DND-41 (cell line): ENCODE measurements at regions not wholly inside any gene's neighbourhood (a gene's known extent, or its start where the extent isn't known, plus 50 kb on each side); places are given as distances from the start of the nearest gene placed in this dataset.

ENCODE experiments used
- ATAC-seq: fragments of 200-7000 bp; cut with Tn5 transposase; 3 replicates; pipeline ENCODE4 v1.9.1; 2021; ENCODE audit warnings: low read depth; ENCODE audit not compliant: insufficient read depth
- DNase-seq: peaks from one replicate; pipeline ENCODE4 v3.0.0-alpha.2; 2020
- H2AFZ ChIP-seq: 2 replicates; pipeline ENCODE4 v1.6.0; 2012; ENCODE audit warnings: low read depth, low read length
- H3K27ac ChIP-seq: 2 replicates; pipeline ENCODE4 v1.5.1; 2012; ENCODE audit warnings: low read length, inconsistent platforms
- H3K27me3 ChIP-seq: fragments of 200-600 bp; sonication (generic); 2 replicates; pipeline ENCODE4 v1.6.0; 2012; ENCODE audit warnings: low read length, mild to moderate bottlenecking, inconsistent platforms; ENCODE audit not compliant: insufficient read depth, poor library complexity
- H3K36me3 ChIP-seq: 2 replicates; pipeline ENCODE4 v1.5.1; 2012; ENCODE audit warnings: low read length, inconsistent platforms; ENCODE audit not compliant: insufficient read depth
- H3K4me1 ChIP-seq: 2 replicates; pipeline ENCODE4 v1.5.1; 2012; ENCODE audit warnings: mild to moderate bottlenecking, low read length; ENCODE audit not compliant: insufficient read depth
- H3K4me2 ChIP-seq: 2 replicates; pipeline ENCODE4 v1.6.0; 2012; ENCODE audit warnings: mild to moderate bottlenecking, moderate library complexity, low read length, inconsistent platforms; ENCODE audit not compliant: insufficient read depth
- H3K4me3 ChIP-seq, 2 experiments: fragments of 200-600 bp in 1 of 2; shearing (Covaris generic) in 1 of 2; 2 replicates each; pipeline ENCODE4 v1.5.1; 2012 to 2016; ENCODE audit warnings: inconsistent platforms in 2 of 2, low read length in 2 of 2, mild to moderate bottlenecking in 2 of 2, low read depth in 1 of 2, moderate library complexity in 1 of 2
- H3K79me2 ChIP-seq: 2 replicates; pipeline ENCODE4 v1.6.0; 2012; ENCODE audit warnings: low read length, inconsistent platforms; ENCODE audit not compliant: insufficient read depth
- H3K9ac ChIP-seq: 2 replicates; pipeline ENCODE4 v1.6.0; 2012; ENCODE audit warnings: low read depth, mild to moderate bottlenecking, inconsistent platforms, low read length, moderate library complexity
- H3K9me3 ChIP-seq: 2 replicates; pipeline ENCODE4 v1.5.1; 2012; ENCODE audit warnings: low read length, moderate library complexity, mild to moderate bottlenecking, inconsistent platforms; ENCODE audit not compliant: insufficient read depth, severe bottlenecking
- H4K20me1 ChIP-seq: 2 replicates; pipeline ENCODE4 v1.6.0; 2012; ENCODE audit warnings: low read length; ENCODE audit not compliant: insufficient read depth
- EZH2 ChIP-seq: IDR thresholded peaks from 3 replicates; pipeline ENCODE4 v1.6.1; 2012; ENCODE audit warnings: borderline replicate concordance, low read depth, mild to moderate bottlenecking, moderate library complexity, low read length, inconsistent platforms; ENCODE audit not compliant: severe bottlenecking
- TF ChIP-seq, protein P1 (sequence below): IDR thresholded peaks from 2 replicates; pipeline ENCODE4 v1.5.1; 2012; ENCODE audit warnings: borderline replicate concordance, low read length, moderate library complexity, mild to moderate bottlenecking; ENCODE audit not compliant: poor library complexity, severe bottlenecking; ENCODE audit errors: extremely low read depth

GRCh38 chr2:236865052-236865451, 220.6 kb upstream of the COPS8 start:
- H3K27ac ChIP-seq: no peak overlapping the region
- H3K36me3 ChIP-seq: no peaks in the 10 kb centered on the region
- no peaks in the 10 kb centered on the region for H3K9me3 ChIP-seq
- H3K9ac ChIP-seq: no peak overlapping the region
- no peak overlapping the region for H2AFZ ChIP-seq
- no peak overlapping the region for H3K4me3 ChIP-seq
- H3K79me2 ChIP-seq: no peaks in the 10 kb centered on the region
- TF ChIP-seq EZH2: no peak
- TF ChIP-seq, protein P1, sequence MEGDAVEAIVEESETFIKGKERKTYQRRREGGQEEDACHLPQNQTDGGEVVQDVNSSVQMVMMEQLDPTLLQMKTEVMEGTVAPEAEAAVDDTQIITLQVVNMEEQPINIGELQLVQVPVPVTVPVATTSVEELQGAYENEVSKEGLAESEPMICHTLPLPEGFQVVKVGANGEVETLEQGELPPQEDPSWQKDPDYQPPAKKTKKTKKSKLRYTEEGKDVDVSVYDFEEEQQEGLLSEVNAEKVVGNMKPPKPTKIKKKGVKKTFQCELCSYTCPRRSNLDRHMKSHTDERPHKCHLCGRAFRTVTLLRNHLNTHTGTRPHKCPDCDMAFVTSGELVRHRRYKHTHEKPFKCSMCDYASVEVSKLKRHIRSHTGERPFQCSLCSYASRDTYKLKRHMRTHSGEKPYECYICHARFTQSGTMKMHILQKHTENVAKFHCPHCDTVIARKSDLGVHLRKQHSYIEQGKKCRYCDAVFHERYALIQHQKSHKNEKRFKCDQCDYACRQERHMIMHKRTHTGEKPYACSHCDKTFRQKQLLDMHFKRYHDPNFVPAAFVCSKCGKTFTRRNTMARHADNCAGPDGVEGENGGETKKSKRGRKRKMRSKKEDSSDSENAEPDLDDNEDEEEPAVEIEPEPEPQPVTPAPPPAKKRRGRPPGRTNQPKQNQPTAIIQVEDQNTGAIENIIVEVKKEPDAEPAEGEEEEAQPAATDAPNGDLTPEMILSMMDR: no peak
- no peaks in the 10 kb centered on the region for H4K20me1 ChIP-seq
- no peaks in the 10 kb centered on the region for H3K4me1 ChIP-seq
- DNase-seq: no peak
- ATAC-seq: no peak
- no peaks in the 10 kb centered on the region for H3K27me3 ChIP-seq
- H3K4me2 ChIP-seq: no peak overlapping the region

- Histone ChIP-seq H3K4me1 (no peaks in the 10 kb centered on the region), H3K36me3 (no peaks in the 10 kb centered on the region), H3K4me3 (no peak overlapping the region), H3K9me3 (no peaks in the 10 kb centered on the region), H3K27me3 (peaks cover 2% of the 10 kb centered on the region), H4K20me1 (no peaks in the 10 kb centered on the region), H3K9ac (no peak overlapping the region), H3K27ac (no peak overlapping the region), H2AFZ (no peak overlapping the region), H3K4me2 (no peak overlapping the region), H3K79me2 (no peaks in the 10 kb centered on the region)
- no peak for DNase-seq
- TF ChIP-seq EZH2: no peak
- TF ChIP-seq, protein P1: no peak
- no peak for ATAC-seq
These were observed 218.9 kb upstream of the COPS8 start for GRCh38 chr2:236866542-236867340.

DNA sequence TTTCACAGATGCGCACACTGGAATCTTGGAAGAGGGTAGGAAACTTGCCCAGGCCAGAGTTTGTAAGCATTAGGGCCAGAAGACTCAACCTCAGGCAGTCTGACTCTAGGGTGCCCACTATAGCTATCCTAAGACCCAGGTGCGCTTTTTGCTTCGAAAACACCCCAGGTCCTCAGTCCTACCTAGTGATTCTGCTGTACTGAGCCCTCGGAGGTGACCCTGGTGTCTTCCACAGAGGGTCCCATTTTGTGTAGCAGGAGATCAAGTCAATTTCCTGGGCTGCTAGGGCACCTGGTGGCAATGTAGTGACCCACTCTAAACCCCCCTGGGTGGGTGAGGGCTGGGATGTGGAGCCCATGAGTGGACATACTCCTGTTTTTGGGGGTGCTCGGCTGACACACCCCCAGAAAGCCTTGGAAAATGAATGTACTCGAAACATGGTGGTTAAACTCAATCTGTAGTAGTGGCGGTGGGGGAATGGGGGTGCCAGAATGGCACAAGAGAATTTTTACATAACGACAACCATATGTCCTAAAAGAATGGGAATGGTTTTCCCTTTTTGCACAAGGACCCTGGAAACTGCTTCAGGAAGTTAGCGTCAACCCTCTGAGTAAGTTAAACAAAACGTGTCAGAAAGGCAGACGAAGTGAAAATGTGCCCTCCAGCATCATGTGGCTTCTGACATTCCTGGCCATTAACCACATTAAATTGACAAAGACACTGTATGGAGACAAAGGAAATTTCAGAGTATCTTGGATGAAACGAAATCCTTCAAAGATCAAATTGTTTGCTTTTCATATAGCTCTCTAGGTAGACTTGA, 218.0 kb upstream of the COPS8 start:
- peaks cover 2% of the 10 kb centered on the region for H3K27me3 ChIP-seq
- H3K4me3 ChIP-seq: no peak overlapping the region
- no peaks in the 10 kb centered on the region for H3K36me3 ChIP-seq
- H3K79me2 ChIP-seq: no peaks in the 10 kb centered on the region
- no peaks in the 10 kb centered on the region for H4K20me1 ChIP-seq
- H3K9ac ChIP-seq: no peak overlapping the region
- H3K4me1 ChIP-seq: no peaks in the 10 kb centered on the region
- DNase-seq (no peak), ATAC-seq (no peak)
- no peak overlapping the region for H3K27ac ChIP-seq
- H3K9me3 ChIP-seq: no peaks in the 10 kb centered on the region
- H2AFZ ChIP-seq: no peak overlapping the region
- no peak overlapping the region for H3K4me2 ChIP-seq
- TF ChIP-seq, protein P1: no peak
- TF ChIP-seq EZH2: no peak
